ENCODE measurements at regions not wholly inside any gene's neighbourhood (a gene's known extent, or its start where the extent isn't known, plus 50 kb on each side); places are given as distances from the start of the nearest gene placed in this dataset.

GRCh38 chr7:145020454-145020853 is 184.6 kb upstream of the TPK1 start (continued):
- TF ChIP-seq ZBTB43 (CRISPR knock-in tag; IDR thresholded peaks at IDR 0.05) (no peak), TRIM25 (IDR thresholded peaks at IDR 0.05; ENCODE audit: borderline replicate concordance) (no peak), SMARCA4 (IDR thresholded peaks at IDR 0.05) (no peak), RAD21 (CRISPR knock-in tag; conservative IDR thresholded peaks at IDR 0.05 in 1 of 2, IDR thresholded peaks at IDR 0.05 in 1 of 2) (no peak), ZNF121 (CRISPR knock-in tag; conservative IDR thresholded peaks at IDR 0.05) (no peak), EP300 (IDR thresholded peaks at IDR 0.05; ENCODE audit: low read length) (no peak), SETDB1 (IDR thresholded peaks at IDR 0.05; ENCODE audit: low read length) (no peak), ZNF263 (CRISPR knock-in tag; IDR thresholded peaks at IDR 0.05; ENCODE audit: borderline replicate concordance) (no peak), KDM5B (IDR thresholded peaks at IDR 0.05; ENCODE audit: insufficient replicate concordance, low read depth, low read length) (no peak), ZNF780A (CRISPR knock-in tag; IDR thresholded peaks at IDR 0.05) (no peak), GABPB1 (CRISPR knock-in tag; IDR thresholded peaks at IDR 0.05) (no peak), USF1 (CRISPR knock-in tag; IDR thresholded peaks at IDR 0.05) (no peak)

All from K562 (cell line).